ENCODE measurements at regions not wholly inside any gene's neighbourhood (a gene's known extent, or its start where the extent isn't known, plus 50 kb on each side); places are given as distances from the start of the nearest gene placed in this dataset.

- no peak overlapping the region for H3K4me3 Mint-ChIP-seq (ENCODE audit: unreplicated experiment)
- no peaks in the 10 kb centered on the region for H3K27me3 Mint-ChIP-seq (ENCODE audit: unreplicated experiment)
Measured at GRCh38 chr18:60740313-60740712, 367.7 kb upstream of the MC4R start.

GRCh38 chr18:60746491-60746890 is 373.9 kb upstream of the MC4R start:
- Mint-ChIP-seq H3K27ac (ENCODE audit: unreplicated experiment) (no peak overlapping the region), H3K9me3 (ENCODE audit: unreplicated experiment) (no peaks in the 10 kb centered on the region), H3K4me3 (ENCODE audit: unreplicated experiment) (no peak overlapping the region), H3K36me3 (ENCODE audit: low read depth, unreplicated experiment) (no peaks in the 10 kb centered on the region), H3K4me1 (ENCODE audit: unreplicated experiment) (no peaks in the 10 kb centered on the region), H3K27me3 (ENCODE audit: unreplicated experiment) (no peaks in the 10 kb centered on the region)
- no peak for DNase-seq (ENCODE audit: low spot score)
- no peak for TF ChIP-seq CTCF (IDR thresholded peaks at IDR 0.05; ENCODE audit: unreplicated experiment)

More at GRCh38 chr18:60740313-60740712, 367.7 kb upstream of the MC4R start:
- DNase-seq (ENCODE audit: low spot score): no peak
- Mint-ChIP-seq H3K27ac (ENCODE audit: unreplicated experiment) (no peak overlapping the region), H3K36me3 (ENCODE audit: low read depth, unreplicated experiment) (no peaks in the 10 kb centered on the region), H3K9me3 (ENCODE audit: unreplicated experiment) (no peaks in the 10 kb centered on the region), H3K4me1 (ENCODE audit: unreplicated experiment) (no peaks in the 10 kb centered on the region)
- no peak for TF ChIP-seq CTCF (IDR thresholded peaks at IDR 0.05; ENCODE audit: unreplicated experiment)

- H3K36me3 Mint-ChIP-seq (ENCODE audit: low read depth, unreplicated experiment): no peaks in the 10 kb centered on the region
- no peaks in the 10 kb centered on the region for H3K27me3 Mint-ChIP-seq (ENCODE audit: unreplicated experiment)
- no peak for DNase-seq (ENCODE audit: low spot score)
- H3K4me3 Mint-ChIP-seq (ENCODE audit: unreplicated experiment): no peak overlapping the region
- H3K4me1 Mint-ChIP-seq (ENCODE audit: unreplicated experiment): no peaks in the 10 kb centered on the region
- no peak for TF ChIP-seq CTCF (IDR thresholded peaks at IDR 0.05; ENCODE audit: unreplicated experiment)
- no peaks in the 10 kb centered on the region for H3K9me3 Mint-ChIP-seq (ENCODE audit: unreplicated experiment)
- no peak overlapping the region for H3K27ac Mint-ChIP-seq (ENCODE audit: unreplicated experiment)
Measured at GRCh38 chr18:60746919-60747318, 374.3 kb upstream of the MC4R start.

GRCh38 chr18:60753753-60754152 is 381.2 kb upstream of the MC4R start:
- no peak for DNase-seq (ENCODE audit: low spot score)
- H3K27ac Mint-ChIP-seq (ENCODE audit: unreplicated experiment): no peak overlapping the region
- no peaks in the 10 kb centered on the region for H3K27me3 Mint-ChIP-seq (ENCODE audit: unreplicated experiment)
- no peaks in the 10 kb centered on the region for H3K9me3 Mint-ChIP-seq (ENCODE audit: unreplicated experiment)
- H3K36me3 Mint-ChIP-seq (ENCODE audit: low read depth, unreplicated experiment): no peaks in the 10 kb centered on the region
- no peak for TF ChIP-seq CTCF (IDR thresholded peaks at IDR 0.05; ENCODE audit: unreplicated experiment)
- H3K4me1 Mint-ChIP-seq (ENCODE audit: unreplicated experiment): peaks cover 2% of the 10 kb centered on the region
- no peak overlapping the region for H3K4me3 Mint-ChIP-seq (ENCODE audit: unreplicated experiment)

GRCh38 chr18:60754413-60755009 is 381.9 kb upstream of the MC4R start:
- Mint-ChIP-seq H3K4me1 (ENCODE audit: unreplicated experiment) (peaks cover 2% of the 10 kb centered on the region), H3K27ac (ENCODE audit: unreplicated experiment) (no peak overlapping the region), H3K36me3 (ENCODE audit: low read depth, unreplicated experiment) (no peaks in the 10 kb centered on the region), H3K4me3 (ENCODE audit: unreplicated experiment) (no peak overlapping the region), H3K27me3 (ENCODE audit: unreplicated experiment) (no peaks in the 10 kb centered on the region), H3K9me3 (ENCODE audit: unreplicated experiment) (no peaks in the 10 kb centered on the region)
- DNase-seq (ENCODE audit: low spot score): no peak
- TF ChIP-seq CTCF (IDR thresholded peaks at IDR 0.05; ENCODE audit: unreplicated experiment): no peak

All from endothelial cell (in vitro differentiated cells).